ENCODE measurements at regions not wholly inside any gene's neighbourhood (a gene's known extent, or its start where the extent isn't known, plus 50 kb on each side); places are given as distances from the start of the nearest gene placed in this dataset.

- TF ChIP-seq POLR2A (IDR thresholded peaks at IDR 0.05; ENCODE audit: low read length) (no peak), GATA1 (IDR thresholded peaks at IDR 0.05; ENCODE audit: low read depth, low read length) (no peak)
Observed at GRCh38 chr21:35461700-35462099, 412.6 kb upstream of the RUNX1 start.

Data from erythroblast (primary cell).